SK-N-SH (cell line): ENCODE measurements at regions not wholly inside any gene's neighbourhood (a gene's known extent, or its start where the extent isn't known, plus 50 kb on each side); places are given as distances from the start of the nearest gene placed in this dataset.
A peak's percentile ranks its signal among the peaks of the same experiment; 100 is the strongest.

Experiments used
- CTCF ChIA-PET: fragments of 300-600, 350-600 bp; formaldehyde crosslinking; extraction: SDS; loops from one replicate; lab custom pipeline; 2021; lab: Yijun Ruan, JAX
- POLR2A ChIA-PET: fragments of 350-600 bp; sonication (Branson Sonifier 250); formaldehyde crosslinking; extraction: SDS; loops from one replicate; lab custom pipeline; 2020; ENCODE audit warnings: antibody characterized with exemption, inconsistent platforms; lab: Yijun Ruan, JAX
- DNase-seq: peaks from one replicate; pipeline ENCODE4 v3.0.0; 2012
- H2AFZ ChIP-seq: fragments of 200-600 bp; sonication (generic); 2 replicates; pipeline ENCODE4 v1.8.1; 2016; ENCODE audit warnings: antibody characterized with exemption, mild to moderate bottlenecking, low read depth
- H3F3A ChIP-seq: fragments of 200-600 bp; sonication (generic); replicated peaks from 2 replicates; pipeline ENCODE3; 2016; ENCODE audit warnings: antibody characterized with exemption, mild to moderate bottlenecking; ENCODE audit not compliant: insufficient read depth
- H3K27ac ChIP-seq, 2 experiments: fragments of 200-500 bp in 1 of 2; fragments of 200-600 bp in 1 of 2; sonication (Bioruptor generic) in 1 of 2; sonication (generic), shearing (Covaris generic) in 1 of 2; 2 replicates each; pipeline versions ENCODE4 v1.5.1 to v1.6.1; 2014 to 2016; ENCODE audit warnings: low read depth in 2 of 2, inconsistent platforms in 1 of 2, low read length in 1 of 2, mild to moderate bottlenecking in 1 of 2, mixed read lengths in 1 of 2
- H3K27me3 ChIP-seq: fragments of 200-600 bp; sonication (generic), shearing (Covaris generic); 2 replicates; pipeline ENCODE4 v1.6.1; 2016; ENCODE audit warnings: mixed run types; ENCODE audit not compliant: insufficient read depth
- H3K36me3 ChIP-seq, 2 experiments: fragments of 200-500 bp in 1 of 2; fragments of 200-600 bp in 1 of 2; sonication (Bioruptor generic) in 1 of 2; sonication (generic) in 1 of 2; replicated peaks in 1 of 2; 2 replicates each; pipeline versions ENCODE3 to v1.5.1; 2014 to 2016; ENCODE audit warnings: low read length in 1 of 2, mild to moderate bottlenecking in 1 of 2; ENCODE audit not compliant: insufficient read depth in 2 of 2, control insufficient read depth in 1 of 2
- H3K4me1 ChIP-seq, 2 experiments: fragments of 200-500 bp in 1 of 2; fragments of 200-600 bp in 1 of 2; sonication (Bioruptor generic) in 1 of 2; sonication (generic), shearing (Covaris generic) in 1 of 2; 2 replicates each; pipeline versions ENCODE4 v1.5.1 to v1.6.1; 2014 to 2016; ENCODE audit warnings: low read depth in 1 of 2, low read length in 1 of 2, mixed run types in 1 of 2; ENCODE audit not compliant: insufficient read depth in 2 of 2, control insufficient read depth in 1 of 2
- H3K4me2 ChIP-seq: fragments of 200-600 bp; sonication (generic), shearing (Covaris generic); 2 replicates; pipeline ENCODE4 v1.6.1; 2017; ENCODE audit warnings: mixed run types
- H3K4me3 ChIP-seq, 2 experiments: fragments of 200-500 bp in 1 of 2; fragments of 200-600 bp in 1 of 2; sonication (Bioruptor generic) in 1 of 2; sonication (generic), shearing (Covaris generic) in 1 of 2; 2 replicates each; pipeline versions ENCODE4 v1.5.1 to v1.8.1; 2014 to 2016; ENCODE audit warnings: low read depth in 2 of 2, inconsistent platforms in 1 of 2, low read length in 1 of 2, mild to moderate bottlenecking in 1 of 2, mixed read lengths in 1 of 2, moderate library complexity in 1 of 2
- H3K79me2 ChIP-seq: fragments of 200-600 bp; sonication (generic); 2 replicates; pipeline ENCODE4 v1.8.1; 2017; ENCODE audit warnings: mild to moderate bottlenecking; ENCODE audit not compliant: insufficient read depth
- H3K9ac ChIP-seq: fragments of 200-600 bp; sonication (generic); 2 replicates; pipeline ENCODE4 v1.6.1; 2017; ENCODE audit warnings: mixed run types
- H3K9me2 ChIP-seq: fragments of 200-600 bp; sonication (generic); 2 replicates; pipeline ENCODE4 v1.6.1; 2017; ENCODE audit warnings: mixed run types
- H3K9me3 ChIP-seq: fragments of 200-600 bp; sonication (generic); 2 replicates; pipeline ENCODE4 v1.6.1; 2017; ENCODE audit warnings: mixed run types, mild to moderate bottlenecking, moderate library complexity
- H4K20me1 ChIP-seq: fragments of 200-600 bp; sonication (generic); 2 replicates; pipeline ENCODE4 v1.6.1; 2017; ENCODE audit warnings: mild to moderate bottlenecking, mixed run types; ENCODE audit not compliant: insufficient read depth
- EP300 ChIP-seq, 2 experiments: IDR thresholded peaks; 2 replicates each; pipeline versions ENCODE4 v1.4.0 to v1.6.1; 2012; ENCODE audit warnings: borderline replicate concordance in 1 of 2, low read depth in 1 of 2, low read length in 1 of 2
- FOXM1 ChIP-seq: IDR thresholded peaks from 2 replicates; pipeline ENCODE4 v1.4.0; 2012; ENCODE audit warnings: low read depth, mild to moderate bottlenecking
- MEF2A ChIP-seq: IDR thresholded peaks from 2 replicates; pipeline ENCODE4 v1.4.0; 2012; ENCODE audit warnings: low read depth, borderline replicate concordance
- MXI1 ChIP-seq: IDR thresholded peaks from 2 replicates; pipeline ENCODE4 v1.6.1; 2012; ENCODE audit warnings: mild to moderate bottlenecking, low read depth, low read length, improper control_type of control experiment
- POLR2AphosphoS5 ChIP-seq: IDR thresholded peaks from 2 replicates; pipeline ENCODE4 v1.6.1; 2012; ENCODE audit warnings: low read depth, low read length
- RFX5 ChIP-seq: IDR thresholded peaks from 2 replicates; pipeline ENCODE4 v1.6.1; 2012; ENCODE audit warnings: mild to moderate bottlenecking, improper control_type of control experiment, low read length
- SMC3 ChIP-seq: IDR thresholded peaks from 2 replicates; pipeline ENCODE4 v1.6.1; 2012; ENCODE audit warnings: low read depth, low read length, improper control_type of control experiment
- YY1 ChIP-seq: IDR thresholded peaks from 2 replicates; pipeline ENCODE4 v1.4.0; 2012; ENCODE audit warnings: low read depth, mild to moderate bottlenecking
- WGBS: methylation state at CpG from one replicate; pipeline ENCODE4 v1.1.6; 2017; ENCODE audit warnings: low lambda C conversion rate; 5-methylcytosine and 5-hydroxymethylcytosine counted together
- TF ChIP-seq, protein P1 (sequence below): IDR thresholded peaks from 2 replicates; pipeline ENCODE4 v1.4.0; 2012; ENCODE audit warnings: low read depth, borderline replicate concordance
- TF ChIP-seq, protein P2 (sequence below): fragments of 150-350 bp; IDR thresholded peaks from 2 replicates; pipeline ENCODE4 v1.6.1; 2016; ENCODE audit warnings: mild to moderate bottlenecking, low read depth, low read length
- TF ChIP-seq, protein P3 (sequence below): fragments of 200-600 bp; sonication (generic); IDR thresholded peaks from 2 replicates; pipeline ENCODE4 v1.6.1; 2017; ENCODE audit warnings: antibody characterized with exemption, mild to moderate bottlenecking, moderate library complexity

DNA sequence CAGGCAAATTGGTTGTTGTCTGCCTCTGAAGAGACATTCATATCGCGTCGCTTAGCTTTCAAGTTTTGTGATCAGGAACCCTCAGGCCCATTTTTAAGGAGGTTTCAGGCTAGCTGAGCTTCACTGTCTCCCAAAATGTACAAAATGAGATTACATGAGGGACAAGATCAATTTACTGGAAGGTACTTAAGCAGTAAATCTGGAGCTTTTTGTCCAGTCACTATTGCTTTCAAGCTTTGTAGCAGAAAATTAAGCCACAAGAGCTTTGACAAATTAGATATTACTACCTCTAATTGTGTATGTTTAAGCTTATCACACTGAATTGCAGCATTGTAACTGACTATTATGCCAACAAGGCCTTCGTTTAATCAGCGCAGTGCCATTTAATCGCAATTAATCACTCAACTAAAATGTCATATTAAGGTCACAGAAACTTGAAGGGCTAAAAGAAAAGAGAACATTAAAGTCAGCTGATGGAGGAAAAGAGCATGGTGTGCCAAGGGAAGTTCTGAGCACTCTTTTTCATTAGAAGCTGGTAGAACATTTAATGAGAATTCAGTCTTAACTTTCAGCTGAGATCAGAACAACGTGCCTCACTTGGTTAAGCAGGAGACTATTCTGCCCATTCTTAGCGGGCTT lies 353.0 kb downstream of the FBXO8 start (continued):
- no peak for TF ChIP-seq YY1
- TF ChIP-seq POLR2AphosphoS5, result no peak
- no peak for TF ChIP-seq MEF2A
- TF ChIP-seq FOXM1, result peak; percentile 71; the same call in 1 of the 2 replicates
- TF ChIP-seq, protein P1, sequence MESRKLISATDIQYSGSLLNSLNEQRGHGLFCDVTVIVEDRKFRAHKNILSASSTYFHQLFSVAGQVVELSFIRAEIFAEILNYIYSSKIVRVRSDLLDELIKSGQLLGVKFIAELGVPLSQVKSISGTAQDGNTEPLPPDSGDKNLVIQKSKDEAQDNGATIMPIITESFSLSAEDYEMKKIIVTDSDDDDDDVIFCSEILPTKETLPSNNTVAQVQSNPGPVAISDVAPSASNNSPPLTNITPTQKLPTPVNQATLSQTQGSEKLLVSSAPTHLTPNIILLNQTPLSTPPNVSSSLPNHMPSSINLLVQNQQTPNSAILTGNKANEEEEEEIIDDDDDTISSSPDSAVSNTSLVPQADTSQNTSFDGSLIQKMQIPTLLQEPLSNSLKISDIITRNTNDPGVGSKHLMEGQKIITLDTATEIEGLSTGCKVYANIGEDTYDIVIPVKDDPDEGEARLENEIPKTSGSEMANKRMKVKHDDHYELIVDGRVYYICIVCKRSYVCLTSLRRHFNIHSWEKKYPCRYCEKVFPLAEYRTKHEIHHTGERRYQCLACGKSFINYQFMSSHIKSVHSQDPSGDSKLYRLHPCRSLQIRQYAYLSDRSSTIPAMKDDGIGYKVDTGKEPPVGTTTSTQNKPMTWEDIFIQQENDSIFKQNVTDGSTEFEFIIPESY, result no peak
- TF ChIP-seq, protein P2, sequence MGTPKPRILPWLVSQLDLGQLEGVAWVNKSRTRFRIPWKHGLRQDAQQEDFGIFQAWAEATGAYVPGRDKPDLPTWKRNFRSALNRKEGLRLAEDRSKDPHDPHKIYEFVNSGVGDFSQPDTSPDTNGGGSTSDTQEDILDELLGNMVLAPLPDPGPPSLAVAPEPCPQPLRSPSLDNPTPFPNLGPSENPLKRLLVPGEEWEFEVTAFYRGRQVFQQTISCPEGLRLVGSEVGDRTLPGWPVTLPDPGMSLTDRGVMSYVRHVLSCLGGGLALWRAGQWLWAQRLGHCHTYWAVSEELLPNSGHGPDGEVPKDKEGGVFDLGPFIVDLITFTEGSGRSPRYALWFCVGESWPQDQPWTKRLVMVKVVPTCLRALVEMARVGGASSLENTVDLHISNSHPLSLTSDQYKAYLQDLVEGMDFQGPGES, result no peak
- peak; percentile 40 to 97 for TF ChIP-seq EP300 (IDR thresholded peaks at IDR 0.05; ENCODE audit: borderline replicate concordance in 1 of 2, low read depth in 1 of 2, low read length in 1 of 2)

DNA sequence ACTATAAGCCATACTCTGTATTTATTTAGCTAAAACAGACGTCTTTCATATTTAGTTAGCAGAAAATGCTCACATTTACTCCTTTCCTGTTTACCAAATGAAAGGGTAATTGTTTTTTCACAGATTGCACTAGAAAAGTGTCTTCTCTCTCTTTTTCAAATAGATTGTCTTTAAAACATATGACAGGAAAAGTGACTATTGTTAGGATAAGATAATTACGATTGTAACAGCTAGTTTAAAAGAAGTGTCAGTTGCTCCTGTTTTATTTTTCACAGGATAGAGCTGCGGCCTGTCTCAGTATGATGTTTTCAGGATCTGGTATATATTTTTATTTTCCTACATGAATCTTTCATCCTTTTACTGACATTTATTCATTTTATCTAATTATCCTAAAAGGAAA lies 353.5 kb downstream of the FBXO8 start:
- H3K4me2 ChIP-seq, result no peak overlapping the region
- H3K27me3 ChIP-seq, result no peaks in the 10 kb centered on the region
- H4K20me1 ChIP-seq, result no peaks in the 10 kb centered on the region
- CTCF ChIA-PET, result interaction anchor here (0.6 to 5.8 kb wide), 18 partner anchors 8 to 406 kb away, joined by 3 to 66 read pairs (median 5); no protein-coding TSS in a partner anchor
- H3K36me3 ChIP-seq, result no peaks in the 10 kb centered on the region
- no peaks in the 10 kb centered on the region for H3K9me2 ChIP-seq
- peak overlapping the region; percentile 8 to 100; a peak in 3 of 4 replicates for H3K27ac ChIP-seq
- no peak overlapping the region for H3K4me3 ChIP-seq
- no peaks in the 10 kb centered on the region for H3K79me2 ChIP-seq
- DNase-seq, result no peak
- peak overlapping the region; percentile 89 for H2AFZ ChIP-seq
- H3K9ac ChIP-seq, result no peak overlapping the region
- WGBS, result 59% methylated on average over 3 of the region's 3 CpGs
- H3K4me1 ChIP-seq, result peaks cover 20 to 62% of the 10 kb centered on the region in 2 experiments; a peak in 3 of 4 replicates
- TF ChIP-seq, protein P1, result no peak
- TF ChIP-seq YY1 (no peak), RFX5 (peak; percentile 9; the same call in 1 of the 2 replicates), MXI1 (0 out of 2 replicates have a peak, but pooled peaks have one; percentile 0), SMC3 (0 out of 2 replicates have a peak, but pooled peaks have one; percentile 14)
- TF ChIP-seq, protein P3, sequence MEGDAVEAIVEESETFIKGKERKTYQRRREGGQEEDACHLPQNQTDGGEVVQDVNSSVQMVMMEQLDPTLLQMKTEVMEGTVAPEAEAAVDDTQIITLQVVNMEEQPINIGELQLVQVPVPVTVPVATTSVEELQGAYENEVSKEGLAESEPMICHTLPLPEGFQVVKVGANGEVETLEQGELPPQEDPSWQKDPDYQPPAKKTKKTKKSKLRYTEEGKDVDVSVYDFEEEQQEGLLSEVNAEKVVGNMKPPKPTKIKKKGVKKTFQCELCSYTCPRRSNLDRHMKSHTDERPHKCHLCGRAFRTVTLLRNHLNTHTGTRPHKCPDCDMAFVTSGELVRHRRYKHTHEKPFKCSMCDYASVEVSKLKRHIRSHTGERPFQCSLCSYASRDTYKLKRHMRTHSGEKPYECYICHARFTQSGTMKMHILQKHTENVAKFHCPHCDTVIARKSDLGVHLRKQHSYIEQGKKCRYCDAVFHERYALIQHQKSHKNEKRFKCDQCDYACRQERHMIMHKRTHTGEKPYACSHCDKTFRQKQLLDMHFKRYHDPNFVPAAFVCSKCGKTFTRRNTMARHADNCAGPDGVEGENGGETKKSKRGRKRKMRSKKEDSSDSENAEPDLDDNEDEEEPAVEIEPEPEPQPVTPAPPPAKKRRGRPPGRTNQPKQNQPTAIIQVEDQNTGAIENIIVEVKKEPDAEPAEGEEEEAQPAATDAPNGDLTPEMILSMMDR, result no peak
- TF ChIP-seq, all 33 proteins: peak for 3
- POLR2A ChIA-PET, result interaction anchor here (0.6 to 5.4 kb wide), 30 partner anchors 9 to 443 kb away, joined by 3 to 101 read pairs (median 6); partner anchors contain the start of gene HAND2
- Histone ChIP-seq H3K9me3 (no peaks in the 10 kb centered on the region), H3F3A (peaks cover 4% of the 10 kb centered on the region)
